MCF 10A (cell line): ENCODE measurements at regions not wholly inside any gene's neighbourhood (a gene's known extent, or its start where the extent isn't known, plus 50 kb on each side); places are given as distances from the start of the nearest gene placed in this dataset.

Experiments
- BruUV-seq: library from RNA; stranded (reverse); fragments of 400-500 nt; replicated peaks from 2 replicates; lab custom pipeline; 2021; lab: Mats Ljungman, UMichigan
- CTCF ChIA-PET: fragments of 300-600 bp; sonication (Branson Sonifier 250); formaldehyde crosslinking; extraction: SDS; loops from one replicate; lab custom pipeline; 2021; ENCODE audit warnings: antibody characterized with exemption, inconsistent platforms; lab: Yijun Ruan, JAX
- POLR2A ChIA-PET: fragments of 300-600, 350-650 bp; sonication (Branson Sonifier 250); formaldehyde crosslinking; extraction: SDS; loops from one replicate; lab custom pipeline; 2020; ENCODE audit warnings: antibody characterized with exemption, inconsistent platforms; lab: Yijun Ruan, JAX
- DNase-seq: peaks from one replicate; pipeline ENCODE4 v3.0.0-alpha.2; 2018; ENCODE audit not compliant: unreplicated experiment
- H3K27ac Mint-ChIP-seq: one replicate; pipeline ENCODE4 v1.8.0; 2022; ENCODE audit warnings: mild to moderate bottlenecking, low read depth, mixed read lengths; ENCODE audit not compliant: unreplicated experiment
- H3K27me3 Mint-ChIP-seq: one replicate; pipeline ENCODE4 v1.8.0; 2022; ENCODE audit warnings: mixed read lengths; ENCODE audit not compliant: insufficient read depth, unreplicated experiment
- H3K36me3 Mint-ChIP-seq: one replicate; pipeline ENCODE4 v1.8.0; 2022; ENCODE audit warnings: mild to moderate bottlenecking, moderate library complexity, mixed read lengths; ENCODE audit not compliant: insufficient read depth, unreplicated experiment
- H3K4me1 Mint-ChIP-seq: one replicate; pipeline ENCODE4 v1.8.0; 2022; ENCODE audit warnings: mixed read lengths; ENCODE audit not compliant: insufficient read depth, unreplicated experiment
- H3K4me3 Mint-ChIP-seq: one replicate; pipeline ENCODE4 v1.8.0; 2022; ENCODE audit warnings: mild to moderate bottlenecking, moderate library complexity, mixed read lengths; ENCODE audit not compliant: unreplicated experiment
- H3K9me3 Mint-ChIP-seq: one replicate; pipeline ENCODE4 v1.8.0; 2022; ENCODE audit warnings: mixed read lengths; ENCODE audit not compliant: unreplicated experiment
- intact Hi-C: fragments of 100-400 bp; cut with micrococcal nuclease; formaldehyde crosslinking; loops from 2 replicates; pipeline ENCODE4 v1.14.1; 2022
- TF ChIP-seq, protein P1 (sequence below): fragments of 200-600 bp; IDR thresholded peaks from one replicate; pipeline ENCODE4 v1.8.0; 2022; ENCODE audit warnings: antibody characterized with exemption, mild to moderate bottlenecking; ENCODE audit not compliant: unreplicated experiment

DNA sequence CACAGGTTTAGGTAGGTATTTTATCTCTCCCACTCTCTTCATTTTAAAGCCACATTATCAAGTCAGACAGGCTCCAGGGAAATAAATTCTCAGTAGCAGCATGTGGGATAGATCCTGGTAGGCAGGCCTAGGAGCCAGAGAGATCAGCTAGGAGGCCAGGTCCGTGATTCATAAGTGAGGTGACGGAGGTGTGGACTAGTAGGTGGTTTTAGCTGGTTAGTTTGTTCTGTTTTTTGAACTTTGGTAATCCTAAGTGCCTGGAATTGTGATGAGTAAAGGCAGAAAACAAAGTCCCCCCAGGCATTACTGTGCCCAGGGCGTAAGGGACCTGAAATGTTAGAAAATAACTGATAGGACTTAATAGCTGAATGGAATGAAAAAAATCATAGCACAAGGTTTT, 53.6 kb upstream of the E2F3 start:
- Mint-ChIP-seq H3K4me3 (no peak overlapping the region), H3K27ac (no peak overlapping the region), H3K36me3 (no peaks in the 10 kb centered on the region), H3K4me1 (no peaks in the 10 kb centered on the region), H3K9me3 (no peaks in the 10 kb centered on the region), H3K27me3 (no peaks in the 10 kb centered on the region)
- CTCF ChIA-PET = interaction anchor here (0.5 to 0.7 kb wide), 3 partner anchors 12 to 240 kb away, joined by 3 to 4 read pairs (median 3); no protein-coding TSS in a partner anchor
- POLR2A ChIA-PET = interaction anchor here (0.9 kb wide), 1 partner anchor 10 kb away, joined by 3 read pairs; no protein-coding TSS in a partner anchor
- intact Hi-C loops = no loop called here
- BruUV-seq = no TSS peak
- TF ChIP-seq, protein P1, sequence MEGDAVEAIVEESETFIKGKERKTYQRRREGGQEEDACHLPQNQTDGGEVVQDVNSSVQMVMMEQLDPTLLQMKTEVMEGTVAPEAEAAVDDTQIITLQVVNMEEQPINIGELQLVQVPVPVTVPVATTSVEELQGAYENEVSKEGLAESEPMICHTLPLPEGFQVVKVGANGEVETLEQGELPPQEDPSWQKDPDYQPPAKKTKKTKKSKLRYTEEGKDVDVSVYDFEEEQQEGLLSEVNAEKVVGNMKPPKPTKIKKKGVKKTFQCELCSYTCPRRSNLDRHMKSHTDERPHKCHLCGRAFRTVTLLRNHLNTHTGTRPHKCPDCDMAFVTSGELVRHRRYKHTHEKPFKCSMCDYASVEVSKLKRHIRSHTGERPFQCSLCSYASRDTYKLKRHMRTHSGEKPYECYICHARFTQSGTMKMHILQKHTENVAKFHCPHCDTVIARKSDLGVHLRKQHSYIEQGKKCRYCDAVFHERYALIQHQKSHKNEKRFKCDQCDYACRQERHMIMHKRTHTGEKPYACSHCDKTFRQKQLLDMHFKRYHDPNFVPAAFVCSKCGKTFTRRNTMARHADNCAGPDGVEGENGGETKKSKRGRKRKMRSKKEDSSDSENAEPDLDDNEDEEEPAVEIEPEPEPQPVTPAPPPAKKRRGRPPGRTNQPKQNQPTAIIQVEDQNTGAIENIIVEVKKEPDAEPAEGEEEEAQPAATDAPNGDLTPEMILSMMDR = no peak
- no peak for DNase-seq

DNA sequence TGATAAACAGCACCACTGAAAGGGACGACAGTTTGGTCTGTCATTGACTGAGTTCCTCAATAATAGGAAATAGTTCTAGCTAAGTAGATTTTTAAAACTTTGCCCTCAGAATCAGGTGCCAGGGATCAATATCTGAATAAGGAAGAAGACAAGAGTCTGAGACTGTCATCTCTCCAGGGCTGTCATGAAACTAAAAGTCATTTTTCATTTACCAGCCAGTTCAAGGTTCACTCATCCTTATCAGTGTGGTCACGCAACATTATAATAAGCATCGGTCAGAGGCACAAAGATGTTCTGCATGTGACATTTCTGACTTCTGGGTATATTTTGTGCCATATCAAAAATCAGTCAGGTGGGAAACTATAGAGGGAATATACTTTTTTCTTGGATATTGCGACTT, 52.5 kb upstream of the E2F3 start:
- Mint-ChIP-seq H3K4me1 (no peaks in the 10 kb centered on the region), H3K27ac (no peak overlapping the region), H3K36me3 (no peaks in the 10 kb centered on the region), H3K4me3 (no peak overlapping the region), H3K27me3 (no peaks in the 10 kb centered on the region), H3K9me3 (no peaks in the 10 kb centered on the region)
- DNase-seq = no peak
- intact Hi-C loops = no loop called here
- POLR2A ChIA-PET = interaction anchor here (0.6 to 0.7 kb wide), 2 partner anchors 15 to 202 kb away, joined by 4 to 5 read pairs; no protein-coding TSS in a partner anchor
- TF ChIP-seq, protein P1 = no peak
- CTCF ChIA-PET = interaction anchor here (0.7 kb wide), 1 partner anchor 45 kb away, joined by 4 read pairs; no protein-coding TSS in a partner anchor
- no TSS peak for BruUV-seq

DNA sequence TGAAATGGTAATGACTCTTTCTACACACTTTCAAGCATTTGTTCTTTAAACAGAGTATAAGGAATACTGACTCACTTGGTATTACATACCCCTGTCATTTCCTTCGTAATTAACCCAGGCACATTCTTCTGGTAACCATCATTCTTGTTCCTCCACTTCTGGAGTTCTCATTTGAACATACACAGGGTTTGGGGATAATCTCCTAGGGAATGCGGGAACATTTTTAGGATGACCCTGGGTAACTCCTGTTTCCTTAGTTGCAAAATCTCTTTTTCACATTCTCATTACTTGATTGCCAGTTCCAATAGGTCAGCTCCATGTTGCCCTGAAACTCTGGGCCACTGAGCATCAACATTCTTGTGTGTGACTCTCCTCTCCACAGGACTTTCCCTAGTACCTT, 51.5 kb upstream of the E2F3 start:
- intact Hi-C loops = no loop called here
- H3K9me3 Mint-ChIP-seq = no peaks in the 10 kb centered on the region
- TF ChIP-seq, protein P1 = no peak
- H3K36me3 Mint-ChIP-seq = no peaks in the 10 kb centered on the region
- no TSS peak for BruUV-seq
- no peak overlapping the region for H3K4me3 Mint-ChIP-seq
- no peak for DNase-seq
- H3K27me3 Mint-ChIP-seq = no peaks in the 10 kb centered on the region
- ChIA-PET CTCF (no interaction called here), POLR2A (no interaction called here)
- H3K27ac Mint-ChIP-seq = no peak overlapping the region
- no peaks in the 10 kb centered on the region for H3K4me1 Mint-ChIP-seq

DNA sequence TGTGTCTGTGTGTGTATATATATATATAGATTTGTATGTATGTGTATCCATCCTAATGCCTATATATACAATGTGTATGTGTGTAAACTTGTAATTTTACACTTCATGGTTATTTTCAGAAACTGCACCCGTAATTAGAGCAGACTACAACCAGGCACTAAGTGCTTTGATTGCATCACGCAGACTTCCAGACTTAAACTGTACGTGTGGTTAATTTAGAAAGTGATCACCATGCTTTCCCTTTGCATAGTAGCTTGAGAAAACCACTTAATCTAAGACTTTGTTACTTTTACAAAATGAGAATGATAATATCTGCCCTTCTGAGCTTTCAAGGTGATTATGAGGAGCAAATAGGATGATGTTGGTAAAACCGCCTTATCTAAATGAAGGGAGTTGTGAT, 50.1 kb upstream of the E2F3 start:
- TF ChIP-seq, protein P1 = no peak
- intact Hi-C loops = no loop called here
- no peaks in the 10 kb centered on the region for H3K36me3 Mint-ChIP-seq
- H3K27ac Mint-ChIP-seq = no peak overlapping the region
- H3K9me3 Mint-ChIP-seq = no peaks in the 10 kb centered on the region
- H3K4me3 Mint-ChIP-seq = no peak overlapping the region
- no peak for DNase-seq
- H3K27me3 Mint-ChIP-seq = no peaks in the 10 kb centered on the region
- BruUV-seq = no TSS peak
- POLR2A ChIA-PET = no interaction called here
- CTCF ChIA-PET = interaction anchor here (0.7 kb wide), 1 partner anchor 396 kb away, joined by 3 read pairs; no protein-coding TSS in a partner anchor
- H3K4me1 Mint-ChIP-seq = no peaks in the 10 kb centered on the region
